WTC11 (cell line): ENCODE measurements at regions not wholly inside any gene's neighbourhood (a gene's known extent, or its start where the extent isn't known, plus 50 kb on each side); places are given as distances from the start of the nearest gene placed in this dataset.

ENCODE experiments used
- CREB1 ChIP-seq: sonication (generic); formaldehyde crosslinking; IDR thresholded peaks from 2 replicates; pipeline ENCODE4 v1.8.0; 2023; ENCODE audit warnings: mild to moderate bottlenecking, missing genetic modification reagents
- TCF7 ChIP-seq: sonication (generic); formaldehyde crosslinking; IDR thresholded peaks from 2 replicates; pipeline ENCODE4 v1.8.0; 2022; ENCODE audit warnings: mild to moderate bottlenecking, low read depth, missing genetic modification reagents, moderate library complexity
- TEAD1 ChIP-seq: sonication (generic); formaldehyde crosslinking; IDR thresholded peaks from 2 replicates; pipeline ENCODE4 v1.8.0; 2022; ENCODE audit warnings: mild to moderate bottlenecking, missing genetic modification reagents
- ZNF317 ChIP-seq: sonication (generic); formaldehyde crosslinking; IDR thresholded peaks from 2 replicates; pipeline ENCODE4 v1.8.1; 2023; ENCODE audit warnings: low read depth, mild to moderate bottlenecking, moderate library complexity, missing genetic modification reagents, borderline replicate concordance
- TF ChIP-seq, protein P1 (sequence below): fragments of 200-600 bp; IDR thresholded peaks from 2 replicates; pipeline ENCODE4 v1.8.0; 2022; ENCODE audit warnings: antibody characterized with exemption
- TF ChIP-seq, protein P2 (sequence below): sonication (generic); formaldehyde crosslinking; IDR thresholded peaks from 2 replicates; pipeline ENCODE4 v1.8.1; 2022; ENCODE audit warnings: low read depth, mild to moderate bottlenecking, moderate library complexity, missing genetic modification reagents, borderline replicate concordance

DNA sequence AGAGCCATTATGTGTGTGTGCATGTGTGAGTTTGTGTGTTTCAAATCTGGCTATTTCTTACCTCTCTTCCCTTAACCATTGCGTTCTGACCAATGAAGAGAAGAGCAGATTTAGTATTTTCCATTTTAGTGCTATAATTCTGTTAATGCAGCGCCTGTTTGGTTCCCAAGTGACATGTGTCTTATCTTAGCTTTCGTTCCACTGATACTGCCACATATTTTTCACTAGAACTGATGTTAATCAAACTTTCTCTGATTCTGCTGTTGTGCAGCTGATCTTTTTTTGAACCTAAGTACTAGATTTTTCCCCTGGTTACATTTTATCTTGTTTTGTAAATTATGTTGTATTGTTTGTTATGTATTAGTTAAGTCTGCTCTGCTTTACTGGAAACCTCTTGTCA, 152.9 kb upstream of the MID1 start:
- TF ChIP-seq, protein P1, sequence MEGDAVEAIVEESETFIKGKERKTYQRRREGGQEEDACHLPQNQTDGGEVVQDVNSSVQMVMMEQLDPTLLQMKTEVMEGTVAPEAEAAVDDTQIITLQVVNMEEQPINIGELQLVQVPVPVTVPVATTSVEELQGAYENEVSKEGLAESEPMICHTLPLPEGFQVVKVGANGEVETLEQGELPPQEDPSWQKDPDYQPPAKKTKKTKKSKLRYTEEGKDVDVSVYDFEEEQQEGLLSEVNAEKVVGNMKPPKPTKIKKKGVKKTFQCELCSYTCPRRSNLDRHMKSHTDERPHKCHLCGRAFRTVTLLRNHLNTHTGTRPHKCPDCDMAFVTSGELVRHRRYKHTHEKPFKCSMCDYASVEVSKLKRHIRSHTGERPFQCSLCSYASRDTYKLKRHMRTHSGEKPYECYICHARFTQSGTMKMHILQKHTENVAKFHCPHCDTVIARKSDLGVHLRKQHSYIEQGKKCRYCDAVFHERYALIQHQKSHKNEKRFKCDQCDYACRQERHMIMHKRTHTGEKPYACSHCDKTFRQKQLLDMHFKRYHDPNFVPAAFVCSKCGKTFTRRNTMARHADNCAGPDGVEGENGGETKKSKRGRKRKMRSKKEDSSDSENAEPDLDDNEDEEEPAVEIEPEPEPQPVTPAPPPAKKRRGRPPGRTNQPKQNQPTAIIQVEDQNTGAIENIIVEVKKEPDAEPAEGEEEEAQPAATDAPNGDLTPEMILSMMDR: no peak
- TF ChIP-seq, protein P2, sequence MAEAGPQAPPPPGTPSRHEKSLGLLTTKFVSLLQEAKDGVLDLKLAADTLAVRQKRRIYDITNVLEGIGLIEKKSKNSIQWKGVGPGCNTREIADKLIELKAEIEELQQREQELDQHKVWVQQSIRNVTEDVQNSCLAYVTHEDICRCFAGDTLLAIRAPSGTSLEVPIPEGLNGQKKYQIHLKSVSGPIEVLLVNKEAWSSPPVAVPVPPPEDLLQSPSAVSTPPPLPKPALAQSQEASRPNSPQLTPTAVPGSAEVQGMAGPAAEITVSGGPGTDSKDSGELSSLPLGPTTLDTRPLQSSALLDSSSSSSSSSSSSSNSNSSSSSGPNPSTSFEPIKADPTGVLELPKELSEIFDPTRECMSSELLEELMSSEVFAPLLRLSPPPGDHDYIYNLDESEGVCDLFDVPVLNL (CRISPR knock-in tag): no peak
- TF ChIP-seq TEAD1 (no peak), TCF7 (CRISPR knock-in tag) (no peak), CREB1 (CRISPR knock-in tag) (no peak), ZNF317 (CRISPR knock-in tag) (no peak)
